RWPE2 (cell line): ENCODE measurements at regions not wholly inside any gene's neighbourhood (a gene's known extent, or its start where the extent isn't known, plus 50 kb on each side); places are given as distances from the start of the nearest gene placed in this dataset.

ENCODE experiments used
- ATAC-seq: fragments of 200-7000 bp; cut with Tn5 transposase; 3 replicates; pipeline ENCODE4 v1.9.1; 2021; ENCODE audit warnings: low read depth
- DNase-seq: peaks from one replicate; pipeline ENCODE4 v3.0.0-alpha.2; 2020; ENCODE audit warnings: low spot score
- H3K27ac ChIP-seq: fragments of 450-650 bp; 2 replicates; pipeline ENCODE4 v1.5.1; 2017; ENCODE audit warnings: mild to moderate bottlenecking; ENCODE audit not compliant: poor library complexity, severe bottlenecking
- H3K27me3 ChIP-seq: fragments of 250-450 bp; sonication (Bioruptor Pico); 2 replicates; pipeline ENCODE4 v1.5.1; 2021; ENCODE audit warnings: mild to moderate bottlenecking, moderate library complexity; ENCODE audit not compliant: insufficient read depth, poor library complexity, severe bottlenecking
- H3K36me3 ChIP-seq: fragments of 250-450 bp; sonication (Bioruptor Pico); 2 replicates; pipeline ENCODE4 v1.5.1; 2020; ENCODE audit warnings: low read depth, mild to moderate bottlenecking, moderate library complexity
- H3K4me1 ChIP-seq: fragments of 250-450 bp; sonication (Bioruptor Pico); 2 replicates; pipeline ENCODE4 v1.5.1; 2021; ENCODE audit warnings: mild to moderate bottlenecking, moderate library complexity; ENCODE audit not compliant: insufficient read depth, poor library complexity, severe bottlenecking
- H3K4me3 ChIP-seq: fragments of 250-450 bp; sonication (Bioruptor Pico); 2 replicates; pipeline ENCODE4 v1.5.1; 2021; ENCODE audit warnings: mild to moderate bottlenecking, moderate library complexity; ENCODE audit not compliant: severe bottlenecking
- H3K9me3 ChIP-seq: fragments of 250-450 bp; sonication (Bioruptor Pico); 2 replicates; pipeline ENCODE4 v1.5.1; 2021; ENCODE audit warnings: mild to moderate bottlenecking, moderate library complexity; ENCODE audit not compliant: severe bottlenecking
- TF ChIP-seq, protein P1 (sequence below): fragments of 450-650 bp; IDR thresholded peaks from one replicate; pipeline ENCODE4 v1.5.1; 2017; ENCODE audit warnings: mild to moderate bottlenecking, moderate library complexity; ENCODE audit not compliant: poor library complexity, severe bottlenecking

DNA sequence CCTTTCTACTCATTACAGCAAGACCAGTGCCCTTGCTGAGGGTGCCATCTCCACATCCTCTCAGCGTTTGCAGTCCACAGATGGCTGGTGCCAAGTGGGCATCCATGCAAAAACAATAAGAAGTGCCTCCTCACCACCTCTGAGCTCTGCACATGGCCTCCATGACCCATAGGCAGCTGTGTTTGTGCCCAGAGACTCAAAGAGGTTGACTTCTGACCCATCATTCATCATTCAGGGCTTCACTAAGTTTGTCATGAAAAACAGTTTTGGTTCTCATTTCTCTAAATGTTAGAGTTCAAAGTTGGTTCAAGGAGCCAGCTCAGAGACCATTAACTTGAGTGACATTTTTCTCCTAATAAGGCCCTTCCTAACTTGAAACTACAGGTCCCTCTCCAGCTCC is 512.6 kb upstream of the MAP3K7 start:
- no peak overlapping the region for H3K27ac ChIP-seq

GRCh38 chr6:91098006-91098405 is 511.1 kb upstream of the MAP3K7 start:
- ATAC-seq (no peak), DNase-seq (no peak)
- TF ChIP-seq, protein P1, sequence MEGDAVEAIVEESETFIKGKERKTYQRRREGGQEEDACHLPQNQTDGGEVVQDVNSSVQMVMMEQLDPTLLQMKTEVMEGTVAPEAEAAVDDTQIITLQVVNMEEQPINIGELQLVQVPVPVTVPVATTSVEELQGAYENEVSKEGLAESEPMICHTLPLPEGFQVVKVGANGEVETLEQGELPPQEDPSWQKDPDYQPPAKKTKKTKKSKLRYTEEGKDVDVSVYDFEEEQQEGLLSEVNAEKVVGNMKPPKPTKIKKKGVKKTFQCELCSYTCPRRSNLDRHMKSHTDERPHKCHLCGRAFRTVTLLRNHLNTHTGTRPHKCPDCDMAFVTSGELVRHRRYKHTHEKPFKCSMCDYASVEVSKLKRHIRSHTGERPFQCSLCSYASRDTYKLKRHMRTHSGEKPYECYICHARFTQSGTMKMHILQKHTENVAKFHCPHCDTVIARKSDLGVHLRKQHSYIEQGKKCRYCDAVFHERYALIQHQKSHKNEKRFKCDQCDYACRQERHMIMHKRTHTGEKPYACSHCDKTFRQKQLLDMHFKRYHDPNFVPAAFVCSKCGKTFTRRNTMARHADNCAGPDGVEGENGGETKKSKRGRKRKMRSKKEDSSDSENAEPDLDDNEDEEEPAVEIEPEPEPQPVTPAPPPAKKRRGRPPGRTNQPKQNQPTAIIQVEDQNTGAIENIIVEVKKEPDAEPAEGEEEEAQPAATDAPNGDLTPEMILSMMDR, result no peak
- Histone ChIP-seq H3K27ac (no peak overlapping the region), H3K9me3 (no peaks in the 10 kb centered on the region), H3K27me3 (no peaks in the 10 kb centered on the region), H3K4me3 (no peak overlapping the region), H3K36me3 (no peaks in the 10 kb centered on the region), H3K4me1 (no peaks in the 10 kb centered on the region)

More for the DNA sequence above, 512.6 kb upstream of the MAP3K7 start:
- Histone ChIP-seq H3K4me1 (no peaks in the 10 kb centered on the region), H3K36me3 (no peaks in the 10 kb centered on the region), H3K27me3 (peaks cover under 1% of the 10 kb centered on the region), H3K4me3 (no peak overlapping the region), H3K9me3 (no peaks in the 10 kb centered on the region)
- ATAC-seq, result no peak
- TF ChIP-seq, protein P1, result no peak
- DNase-seq, result no peak

DNA sequence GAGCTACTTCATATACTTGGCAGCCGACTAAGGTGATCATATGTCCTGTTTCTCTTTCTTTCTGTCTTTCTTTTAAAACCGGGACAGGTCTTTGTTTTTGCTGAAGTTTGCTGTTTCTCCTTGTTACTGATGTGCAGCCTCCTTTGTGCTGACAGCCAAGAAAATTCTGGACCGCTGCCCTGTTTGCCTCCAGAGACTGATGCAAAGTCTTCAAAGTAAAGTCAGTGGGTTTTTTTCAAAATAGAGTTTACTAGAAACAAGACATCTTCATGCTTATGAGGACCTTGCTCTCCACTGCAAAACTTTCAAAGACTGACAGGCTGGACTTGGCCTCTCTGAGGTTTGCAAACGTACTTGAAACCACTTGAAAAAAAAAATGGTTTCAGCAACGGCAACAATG is 510.5 kb upstream of the MAP3K7 start:
- Histone ChIP-seq H3K4me3 (no peak overlapping the region), H3K27ac (no peak overlapping the region), H3K27me3 (no peaks in the 10 kb centered on the region), H3K36me3 (no peaks in the 10 kb centered on the region), H3K4me1 (no peaks in the 10 kb centered on the region), H3K9me3 (no peaks in the 10 kb centered on the region)
- DNase-seq, result no peak
- TF ChIP-seq, protein P1, result no peak
- no peak for ATAC-seq

GRCh38 chr6:91094806-91095475 is 508.1 kb upstream of the MAP3K7 start:
- TF ChIP-seq, protein P1, result no peak
- ATAC-seq, result no peak
- no peak for DNase-seq
- Histone ChIP-seq H3K4me3 (no peak overlapping the region), H3K9me3 (no peaks in the 10 kb centered on the region), H3K27ac (no peak overlapping the region), H3K4me1 (no peaks in the 10 kb centered on the region), H3K36me3 (no peaks in the 10 kb centered on the region), H3K27me3 (no peaks in the 10 kb centered on the region)

DNA sequence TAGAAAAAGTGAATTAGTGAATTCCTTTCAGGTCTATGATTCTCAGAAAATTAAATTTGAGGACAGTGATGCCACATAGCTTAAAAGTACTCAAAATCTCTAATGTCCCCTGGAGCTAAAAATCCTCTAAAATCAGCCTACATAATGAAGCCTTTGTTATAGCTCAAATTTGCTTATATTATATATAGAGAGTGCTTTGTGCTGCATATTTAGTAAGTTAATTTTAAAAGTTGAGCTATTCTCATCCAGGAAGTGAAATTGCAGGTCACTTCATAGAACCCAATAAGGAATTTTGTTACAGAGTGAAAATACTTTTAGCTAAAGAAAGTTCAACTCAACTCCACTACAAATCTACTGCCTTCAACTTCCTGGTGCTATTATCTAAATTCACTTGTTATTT is 507.5 kb upstream of the MAP3K7 start:
- H3K27me3 ChIP-seq, result no peaks in the 10 kb centered on the region
- TF ChIP-seq, protein P1, result no peak
- H3K27ac ChIP-seq, result no peak overlapping the region
- no peak for DNase-seq
- ATAC-seq, result no peak
- no peaks in the 10 kb centered on the region for H3K9me3 ChIP-seq
- no peaks in the 10 kb centered on the region for H3K36me3 ChIP-seq
- H3K4me1 ChIP-seq, result no peaks in the 10 kb centered on the region
- H3K4me3 ChIP-seq, result no peak overlapping the region
